Suprapubic skin (tissue), 4 donors: ENCODE measurements at regions not wholly inside any gene's neighbourhood (a gene's known extent, or its start where the extent isn't known, plus 50 kb on each side); places are given as distances from the start of the nearest gene placed in this dataset.

ENCODE experiments used
- DNase-seq, 2 donors: peaks; one replicate each; pipeline ENCODE4 v3.0.0-alpha.2; 2019; ENCODE audit warnings: low spot score in 2 of 2
- H3K27ac ChIP-seq: fragments of 200-600 bp; sonication (generic); one replicate; pipeline ENCODE4 v1.5.1; 2019
- H3K27me3 ChIP-seq: fragments of 200-600 bp; sonication (generic); one replicate; pipeline ENCODE4 v1.5.1; 2019
- H3K36me3 ChIP-seq: fragments of 200-600 bp; sonication (generic); one replicate; pipeline ENCODE4 v1.5.1; 2019
- H3K4me1 ChIP-seq: fragments of 200-600 bp; sonication (generic); one replicate; pipeline ENCODE4 v1.5.1; 2019
- H3K4me3 ChIP-seq: fragments of 200-600 bp; sonication (generic); one replicate; pipeline ENCODE4 v1.5.1; 2019; ENCODE audit warnings: mild to moderate bottlenecking
- H3K9me3 ChIP-seq: fragments of 200-600 bp; sonication (generic); one replicate; pipeline ENCODE4 v1.5.1; 2019
- EP300 ChIP-seq: sonication (generic); formaldehyde crosslinking; IDR thresholded peaks from one replicate; pipeline ENCODE4 v1.6.1; 2017; ENCODE audit warnings: antibody characterized with exemption
- POLR2A ChIP-seq, 2 donors: fragments of 450-650 bp; IDR thresholded peaks; one replicate each; pipeline ENCODE4 v1.6.1; 2017; ENCODE audit warnings: antibody characterized with exemption in 2 of 2, mild to moderate bottlenecking in 2 of 2, moderate library complexity in 2 of 2
- POLR2AphosphoS5 ChIP-seq, 3 donors: sonication (generic); formaldehyde crosslinking; IDR thresholded peaks; one replicate each; pipeline ENCODE4 v1.6.1; 2017; ENCODE audit warnings: antibody characterized with exemption in 3 of 3
- WGBS: methylation state at CpG from one replicate; pipeline ENCODE4 v1.1.5; 2018; 5-methylcytosine and 5-hydroxymethylcytosine counted together
- TF ChIP-seq, protein P1 (sequence below), 2 donors: fragments of 200-600 bp in 1 of 2; fragments of 450-650 bp in 1 of 2; sonication (generic) in 1 of 2; IDR thresholded peaks; one replicate each; pipeline ENCODE4 v1.5.1; 2016 to 2019; ENCODE audit warnings: antibody characterized with exemption in 2 of 2, mild to moderate bottlenecking in 1 of 2, moderate library complexity in 1 of 2

DNA sequence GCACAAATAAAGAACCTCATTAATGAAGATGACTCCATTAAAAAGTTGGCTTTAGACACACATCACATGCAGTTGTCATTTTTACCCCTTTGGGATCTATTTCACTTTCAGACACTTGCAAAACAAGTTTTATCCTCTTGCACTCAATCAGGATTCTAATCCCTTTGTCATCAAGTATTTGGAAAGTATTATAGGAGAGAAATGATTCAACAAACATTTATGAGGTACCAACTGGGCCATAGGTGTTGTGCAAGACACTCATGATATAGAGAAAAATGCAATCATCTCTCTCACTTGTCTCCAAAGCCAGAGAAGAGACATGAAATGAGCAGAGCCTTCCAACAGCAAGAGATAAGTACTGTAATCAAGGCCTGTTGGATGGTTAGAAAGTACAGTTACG lies 327.7 kb downstream of the RMST start:
- Histone ChIP-seq H3K27ac (no peak overlapping the region), H3K4me1 (no peaks in the 10 kb centered on the region), H3K36me3 (no peaks in the 10 kb centered on the region), H3K4me3 (no peak overlapping the region), H3K27me3 (no peaks in the 10 kb centered on the region), H3K9me3 (peaks cover 4% of the 10 kb centered on the region)
- no peak for TF ChIP-seq POLR2A (IDR thresholded peaks at IDR 0.05)
- TF ChIP-seq EP300: no peak
- TF ChIP-seq, protein P1, sequence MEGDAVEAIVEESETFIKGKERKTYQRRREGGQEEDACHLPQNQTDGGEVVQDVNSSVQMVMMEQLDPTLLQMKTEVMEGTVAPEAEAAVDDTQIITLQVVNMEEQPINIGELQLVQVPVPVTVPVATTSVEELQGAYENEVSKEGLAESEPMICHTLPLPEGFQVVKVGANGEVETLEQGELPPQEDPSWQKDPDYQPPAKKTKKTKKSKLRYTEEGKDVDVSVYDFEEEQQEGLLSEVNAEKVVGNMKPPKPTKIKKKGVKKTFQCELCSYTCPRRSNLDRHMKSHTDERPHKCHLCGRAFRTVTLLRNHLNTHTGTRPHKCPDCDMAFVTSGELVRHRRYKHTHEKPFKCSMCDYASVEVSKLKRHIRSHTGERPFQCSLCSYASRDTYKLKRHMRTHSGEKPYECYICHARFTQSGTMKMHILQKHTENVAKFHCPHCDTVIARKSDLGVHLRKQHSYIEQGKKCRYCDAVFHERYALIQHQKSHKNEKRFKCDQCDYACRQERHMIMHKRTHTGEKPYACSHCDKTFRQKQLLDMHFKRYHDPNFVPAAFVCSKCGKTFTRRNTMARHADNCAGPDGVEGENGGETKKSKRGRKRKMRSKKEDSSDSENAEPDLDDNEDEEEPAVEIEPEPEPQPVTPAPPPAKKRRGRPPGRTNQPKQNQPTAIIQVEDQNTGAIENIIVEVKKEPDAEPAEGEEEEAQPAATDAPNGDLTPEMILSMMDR (IDR thresholded peaks at IDR 0.05): no peak
- no peak for TF ChIP-seq POLR2AphosphoS5 (IDR thresholded peaks at IDR 0.05)
- 94% methylated on average over 1 of the region's 1 CpG for WGBS
- DNase-seq: no peak

DNA sequence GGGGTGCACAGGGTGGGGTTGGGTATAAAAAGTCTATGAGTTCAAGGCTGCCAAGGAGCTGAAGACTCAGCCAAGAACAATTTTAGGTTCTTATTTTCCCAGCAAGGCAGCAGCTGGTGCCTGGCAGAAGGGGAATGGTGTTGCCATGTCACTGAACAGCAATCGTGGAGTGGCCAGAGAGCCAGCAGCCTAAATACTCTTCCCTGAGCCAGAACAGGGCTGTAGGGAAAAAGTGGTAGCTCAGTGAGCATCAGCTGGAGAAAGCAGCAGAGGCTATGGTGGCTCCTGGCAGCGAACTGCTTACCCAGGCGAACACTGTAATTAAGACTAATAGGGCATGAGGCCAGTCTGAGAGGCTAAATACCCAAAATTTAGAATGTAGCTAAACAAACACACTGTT lies 334.9 kb downstream of the RMST start:
- Histone ChIP-seq H3K27me3 (no peaks in the 10 kb centered on the region), H3K36me3 (no peaks in the 10 kb centered on the region), H3K9me3 (no peaks in the 10 kb centered on the region), H3K27ac (no peak overlapping the region), H3K4me3 (no peak overlapping the region), H3K4me1 (no peaks in the 10 kb centered on the region)
- TF ChIP-seq EP300 (no peak), POLR2A (IDR thresholded peaks at IDR 0.05) (no peak), POLR2AphosphoS5 (IDR thresholded peaks at IDR 0.05) (no peak)
- TF ChIP-seq, protein P1 (IDR thresholded peaks at IDR 0.05): no peak
- WGBS: 79% methylated on average over 3 of the region's 3 CpGs
- DNase-seq: no peak

GRCh38 chr12:97800561-97800960 lies 338.0 kb downstream of the RMST start:
- no peak overlapping the region for H3K27ac ChIP-seq
- WGBS: 69% methylated on average over 3 of the region's 3 CpGs
- TF ChIP-seq POLR2A (IDR thresholded peaks at IDR 0.05) (no peak), EP300 (no peak), POLR2AphosphoS5 (IDR thresholded peaks at IDR 0.05) (no peak)
- TF ChIP-seq, protein P1 (IDR thresholded peaks at IDR 0.05): no peak

DNA sequence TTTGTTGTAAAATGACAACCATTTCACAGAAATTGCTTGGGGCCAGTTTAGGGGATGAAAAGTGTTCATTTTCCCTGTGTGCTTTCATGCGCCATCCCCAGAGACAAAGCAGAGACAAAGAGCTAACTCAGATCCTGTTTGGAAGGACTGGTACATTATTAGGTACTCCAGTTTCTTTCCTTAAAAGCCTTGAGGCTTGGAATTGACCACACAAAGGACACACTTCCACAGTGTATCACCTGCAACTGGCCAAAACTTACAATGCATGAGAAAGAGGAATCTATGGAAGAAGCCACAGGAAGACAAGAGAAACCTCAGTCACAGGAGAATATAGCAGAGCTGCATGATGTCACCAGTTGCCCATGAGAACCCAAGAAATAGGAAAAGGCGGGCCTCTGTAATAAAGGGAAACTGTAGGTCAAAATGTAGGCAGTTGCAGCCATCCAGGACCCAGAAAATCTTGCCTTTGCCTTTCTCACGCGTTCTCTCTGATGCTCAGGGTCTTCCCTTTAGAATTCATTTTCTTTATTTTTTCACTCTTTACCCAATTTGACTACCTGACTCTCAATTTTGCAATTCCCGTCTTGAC lies 339.0 kb downstream of the RMST start:
- WGBS: 89% methylated on average over 5 of the region's 5 CpGs
- Histone ChIP-seq H3K4me3 (no peak overlapping the region), H3K9me3 (no peaks in the 10 kb centered on the region), H3K27ac (no peak overlapping the region), H3K36me3 (no peaks in the 10 kb centered on the region), H3K4me1 (no peaks in the 10 kb centered on the region), H3K27me3 (no peaks in the 10 kb centered on the region)
- TF ChIP-seq EP300: no peak
- TF ChIP-seq POLR2A (IDR thresholded peaks at IDR 0.05): no peak
- no peak for TF ChIP-seq POLR2AphosphoS5 (IDR thresholded peaks at IDR 0.05)
- TF ChIP-seq, protein P1 (IDR thresholded peaks at IDR 0.05): no peak
- no peak for DNase-seq

More at GRCh38 chr12:97800561-97800960, 338.0 kb downstream of the RMST start:
- H3K4me3 ChIP-seq: no peak overlapping the region
- H3K9me3 ChIP-seq: no peaks in the 10 kb centered on the region
- no peak for DNase-seq
- no peaks in the 10 kb centered on the region for H3K27me3 ChIP-seq
- no peaks in the 10 kb centered on the region for H3K36me3 ChIP-seq
- no peaks in the 10 kb centered on the region for H3K4me1 ChIP-seq

- Histone ChIP-seq H3K4me1 (no peaks in the 10 kb centered on the region), H3K27ac (no peak overlapping the region), H3K4me3 (no peak overlapping the region), H3K27me3 (no peaks in the 10 kb centered on the region), H3K9me3 (no peaks in the 10 kb centered on the region), H3K36me3 (no peaks in the 10 kb centered on the region)
- 73% methylated on average over 8 of the region's 8 CpGs for WGBS
- DNase-seq: no peak
- TF ChIP-seq POLR2AphosphoS5 (IDR thresholded peaks at IDR 0.05): no peak
- TF ChIP-seq, protein P1 (IDR thresholded peaks at IDR 0.05): no peak
- no peak for TF ChIP-seq EP300
- TF ChIP-seq POLR2A (IDR thresholded peaks at IDR 0.05): no peak
These were observed 342.5 kb downstream of the RMST start for GRCh38 chr12:97805146-97805545.
